Inferior parietal cortex (tissue), 1 donor: ENCODE measurements at regions not wholly inside any gene's neighbourhood (a gene's known extent, or its start where the extent isn't known, plus 50 kb on each side); places are given as distances from the start of the nearest gene placed in this dataset.
"Not testable (repeated sequence)": the region's sequence is repeated elsewhere in the genome, so short reads cannot be mapped to it uniquely, and the experiment has no call there.

Experiments used
- DNase-seq: peaks from one replicate; pipeline ENCODE4 v3.0.0-alpha.2; 2016; ENCODE audit errors: extremely low spot score

DNA sequence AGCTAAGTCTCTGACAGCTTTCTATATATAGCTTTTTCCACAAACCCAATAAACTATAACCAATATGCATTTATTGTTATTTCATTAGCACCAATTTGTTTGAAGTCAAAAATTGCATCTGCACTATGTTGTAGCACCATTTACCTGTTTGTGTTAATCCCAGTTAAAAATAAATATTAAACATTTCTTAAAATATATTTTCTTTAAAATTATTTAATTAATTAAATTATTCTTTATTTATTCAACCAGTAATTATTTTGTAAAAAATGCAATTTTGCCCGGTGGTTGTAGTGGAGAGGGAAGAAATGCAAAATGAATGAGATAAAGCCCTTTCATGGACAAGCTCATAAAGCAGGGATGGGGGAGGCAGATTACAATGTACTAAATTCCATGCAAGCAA, 1257.9 kb downstream of the PCDH17 start:
- DNase-seq, result no peak

DNA sequence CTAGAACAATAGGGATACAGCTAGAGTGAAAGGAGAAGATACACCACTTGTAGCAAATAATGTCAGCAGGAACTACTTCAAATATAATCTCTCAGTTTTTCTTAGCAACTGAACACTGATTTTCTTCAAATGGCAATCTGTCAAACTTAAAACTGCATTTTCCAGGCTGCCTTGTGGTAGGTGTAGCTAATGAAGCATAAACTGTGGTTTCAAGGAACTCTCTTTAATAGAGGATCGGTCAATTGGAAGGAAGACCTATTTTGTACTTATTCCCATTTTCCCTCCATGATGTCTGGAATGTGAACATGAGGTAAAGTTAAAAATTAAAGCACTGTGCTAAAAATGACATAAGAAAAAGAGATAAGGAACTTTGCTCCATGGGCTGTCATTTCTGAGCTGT, 1261.9 kb downstream of the PCDH17 start:
- no peak for DNase-seq

DNA sequence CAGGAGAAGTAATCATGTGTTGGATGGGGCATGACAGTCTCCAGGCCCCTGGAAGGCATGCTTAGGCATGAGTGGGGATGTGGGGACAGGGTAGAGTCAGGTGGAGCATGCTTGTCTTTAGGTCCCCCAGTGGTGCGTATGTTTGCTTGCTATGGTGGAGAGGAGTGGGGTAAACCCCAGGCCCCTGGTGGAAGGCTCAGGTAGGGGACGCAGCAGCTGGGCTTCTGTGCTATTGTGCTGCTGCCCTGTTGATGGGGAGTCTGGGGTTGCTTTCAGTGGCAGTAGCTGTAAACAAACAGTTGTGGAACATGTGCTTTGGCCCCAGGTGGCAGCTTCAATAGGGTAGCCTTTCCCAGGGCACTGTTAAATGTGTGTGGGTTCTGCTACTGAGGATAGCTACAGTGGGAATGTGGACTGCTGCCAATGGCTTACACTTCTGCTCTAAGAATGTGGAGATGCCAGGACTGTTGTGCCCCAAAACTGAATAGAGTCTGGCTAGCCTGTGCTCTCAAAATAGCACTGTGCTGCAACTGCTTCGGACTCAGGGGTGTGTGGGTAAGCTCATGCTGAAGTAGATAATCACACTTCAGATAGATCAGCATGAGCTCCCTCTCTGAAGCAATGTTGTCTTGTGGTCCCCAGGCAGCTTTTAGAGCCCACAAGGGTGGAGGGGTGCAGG, 1257.3 kb downstream of the DIAPH3 start:
- no peak for DNase-seq

DNA sequence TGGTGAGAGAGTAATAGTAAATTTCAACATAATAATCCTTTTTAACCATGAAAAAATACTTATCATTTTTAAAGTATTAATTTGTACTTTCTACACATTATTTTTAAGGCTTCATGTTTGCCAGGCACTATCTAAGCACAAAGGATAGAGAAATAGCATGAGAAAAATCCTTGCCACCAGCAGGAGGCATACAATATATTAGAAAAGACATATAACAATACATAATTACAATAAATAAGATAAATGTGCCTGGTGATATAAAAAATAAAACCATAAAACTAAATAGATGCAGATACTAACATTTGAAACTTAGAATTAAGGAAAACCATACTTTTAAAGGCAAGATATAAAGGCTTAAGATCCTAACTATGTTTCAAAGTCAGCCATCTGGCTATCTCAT, 1256.4 kb downstream of the DIAPH3 start:
- DNase-seq, result no peak

DNA sequence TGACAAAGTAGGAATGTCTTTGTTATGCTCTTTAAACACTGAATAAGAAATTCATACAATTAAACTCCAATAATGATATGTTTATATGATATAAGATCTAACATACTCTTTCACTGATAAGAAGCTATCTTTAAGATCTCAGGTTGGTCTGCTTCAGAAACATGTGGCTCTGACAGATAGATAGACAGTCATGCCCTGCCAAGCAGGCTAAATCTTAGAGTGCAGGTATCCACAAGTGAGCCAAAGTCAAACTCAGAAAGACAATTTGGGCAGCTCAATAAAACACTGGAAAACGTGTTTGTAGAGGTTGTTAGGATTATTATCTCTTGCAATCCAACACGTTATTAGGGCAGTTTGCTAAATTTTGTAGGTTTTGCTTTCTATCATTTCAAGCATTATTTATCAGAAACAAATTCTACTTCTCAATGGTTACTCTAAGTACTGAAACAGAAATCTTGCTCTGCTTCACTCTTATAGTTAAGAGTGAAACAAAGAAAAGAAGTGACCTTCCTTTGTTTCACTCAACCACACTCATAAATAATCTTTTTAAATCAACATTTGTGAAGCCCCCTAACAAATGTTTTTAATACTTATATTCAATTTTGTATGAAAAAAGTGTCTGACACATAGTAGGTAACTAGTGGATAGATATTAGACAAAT, 1255.6 kb downstream of the DIAPH3 start:
- no peak for DNase-seq

DNA sequence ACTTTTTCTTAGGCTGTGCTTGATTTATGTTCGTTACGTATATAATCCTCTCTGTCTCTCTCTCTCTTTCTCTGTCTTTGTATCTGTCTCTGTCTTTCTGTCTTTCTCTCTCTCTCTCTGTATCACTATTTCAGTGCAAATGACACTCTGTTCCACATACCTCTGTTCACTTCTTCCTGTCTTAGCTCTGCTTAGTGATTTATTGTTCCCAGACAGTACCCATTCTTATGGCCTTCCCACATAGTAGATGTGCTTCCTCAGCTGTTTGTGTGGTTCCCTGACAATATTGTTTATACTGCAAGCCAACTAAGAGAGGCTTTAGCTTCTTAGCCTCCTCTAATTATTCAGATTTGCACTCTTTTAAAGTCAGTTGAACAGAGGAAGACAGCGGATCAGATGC, 1244.2 kb downstream of the DIAPH3 start:
- DNase-seq, result no peak

DNA sequence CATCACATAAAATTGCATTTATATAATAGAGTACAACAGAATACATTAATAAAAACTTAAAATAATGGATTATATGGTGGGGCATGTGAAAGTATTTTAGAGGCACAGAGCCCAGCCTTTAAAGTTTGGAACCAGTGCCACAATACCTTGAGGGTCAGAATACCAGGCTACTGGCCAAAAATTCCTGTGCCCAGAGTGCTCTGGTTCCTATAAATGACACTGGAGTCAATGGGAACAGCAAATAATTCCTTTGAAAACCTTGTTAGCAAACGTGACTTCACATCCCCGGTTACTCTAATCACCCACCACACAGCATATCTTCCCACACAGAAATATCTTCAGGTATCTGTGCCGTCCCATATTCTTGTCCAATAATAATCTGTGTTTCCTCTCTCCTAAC, 1242.6 kb downstream of the DIAPH3 start:
- DNase-seq, result no peak

DNA sequence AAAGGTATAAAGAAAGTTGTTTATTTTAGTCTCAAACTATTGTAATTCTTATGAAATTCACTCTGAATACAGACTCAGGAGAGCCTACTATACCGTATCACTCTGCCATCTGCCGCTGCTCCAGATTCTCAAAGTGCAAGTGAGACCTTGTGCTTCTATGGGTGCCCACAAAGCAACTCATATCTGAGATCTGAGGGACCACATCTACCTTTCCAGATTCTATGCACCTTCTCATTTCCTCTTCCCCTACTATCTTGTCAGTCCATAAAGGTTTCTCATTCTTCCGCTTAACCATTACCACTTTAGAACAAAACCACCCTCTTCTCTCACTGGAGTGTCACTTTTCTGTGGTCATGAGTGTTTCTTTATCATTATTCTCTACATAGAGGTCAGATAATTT, 1236.9 kb downstream of the DIAPH3 start:
- no peak for DNase-seq

DNA sequence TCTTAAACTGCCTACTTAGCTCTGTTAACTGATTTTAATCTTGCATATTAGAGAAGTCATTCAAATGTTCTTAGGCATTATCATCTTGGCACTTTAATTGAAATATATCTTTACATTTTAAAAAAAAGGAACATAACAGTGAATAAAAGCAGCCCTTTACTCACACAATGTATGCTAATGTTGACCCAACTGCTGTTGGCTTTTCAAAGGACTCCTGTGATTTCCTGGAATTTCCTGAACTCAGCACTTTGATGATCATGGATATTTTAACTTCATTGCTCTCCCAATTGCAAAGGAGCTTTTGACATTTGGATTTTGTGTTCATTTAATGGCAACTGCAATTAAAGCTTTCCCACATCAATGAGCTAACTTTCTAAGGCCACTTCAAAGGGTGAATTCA, 1230.3 kb downstream of the DIAPH3 start:
- no peak for DNase-seq

DNA sequence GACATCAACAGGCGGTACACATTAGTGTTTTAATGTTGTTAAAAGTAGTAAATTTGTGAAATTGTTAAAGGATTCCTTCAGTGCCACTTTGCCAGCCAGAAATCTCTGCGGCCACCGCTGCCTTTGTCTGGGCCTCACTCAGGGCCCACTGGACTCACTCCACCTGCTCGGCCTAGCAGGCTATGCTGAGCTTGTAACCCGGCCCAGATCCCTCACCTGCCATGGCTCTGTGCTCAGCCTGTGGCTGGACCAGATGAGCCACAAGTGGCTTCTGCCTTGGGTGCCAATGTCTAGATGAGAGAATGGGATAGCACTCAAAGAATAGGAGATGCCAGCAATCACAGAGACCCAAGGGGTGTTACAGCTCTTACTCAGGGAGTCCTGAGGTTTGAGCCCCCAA, 1228.0 kb downstream of the DIAPH3 start:
- DNase-seq, result no peak

DNA sequence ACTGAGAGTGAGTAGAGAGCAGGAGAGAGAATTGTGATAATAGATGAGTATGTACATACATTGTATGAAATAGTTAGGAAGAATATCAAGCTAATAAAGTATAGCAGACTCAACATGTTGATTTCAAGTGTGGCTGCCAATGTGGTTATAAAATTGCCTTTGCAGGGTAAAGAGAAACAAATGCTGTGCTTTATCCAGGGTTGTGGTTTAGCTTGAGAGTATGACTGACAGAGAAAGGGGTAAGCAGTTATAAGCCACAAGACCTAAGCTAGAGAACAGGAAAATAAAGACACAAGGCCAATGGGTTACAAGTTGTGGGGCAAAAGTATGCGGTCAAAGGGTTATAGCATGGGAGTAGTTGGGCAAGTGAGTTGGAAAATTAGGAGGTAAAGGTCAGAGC, 1217.5 kb downstream of the DIAPH3 start:
- no peak for DNase-seq

DNA sequence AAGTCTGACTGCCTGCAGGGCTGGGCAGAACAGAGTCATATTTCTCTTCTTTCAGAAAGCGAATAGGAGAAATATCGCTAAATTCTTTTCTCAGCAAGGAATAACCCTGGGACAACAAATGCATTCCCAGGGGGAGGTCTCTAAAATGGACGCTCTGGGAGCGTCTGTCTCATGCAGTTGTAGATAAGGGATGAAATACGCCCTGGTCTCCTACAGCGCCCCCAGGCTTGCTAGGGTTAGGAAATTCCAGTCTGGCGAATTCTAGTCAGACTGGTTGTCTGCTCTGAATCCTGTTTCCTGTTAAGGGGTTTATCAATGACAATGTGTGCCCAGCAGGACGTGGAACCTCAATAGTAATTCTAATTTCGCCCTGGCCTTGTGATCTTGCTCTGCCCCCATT, 1214.1 kb downstream of the DIAPH3 start:
- DNase-seq, result no peak

DNA sequence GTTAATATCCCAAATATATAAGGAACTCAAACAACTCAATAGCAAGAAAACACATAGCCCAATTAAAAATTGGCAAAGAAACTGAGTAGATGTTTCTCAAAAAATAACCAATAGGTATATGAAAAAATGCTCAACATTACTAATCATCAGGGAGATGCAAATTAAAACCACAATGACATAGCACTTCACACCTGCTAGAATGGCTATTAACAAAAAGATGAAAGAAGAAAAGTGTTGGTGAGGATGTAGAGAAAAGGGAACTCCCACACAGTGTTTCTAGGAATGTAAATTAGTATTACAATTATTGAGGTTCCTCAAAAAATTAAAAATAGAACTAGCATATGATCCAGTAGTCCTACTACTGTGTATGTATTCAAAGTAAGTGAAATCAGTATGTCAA, 1212.8 kb downstream of the DIAPH3 start:
- DNase-seq, result no peak

DNA sequence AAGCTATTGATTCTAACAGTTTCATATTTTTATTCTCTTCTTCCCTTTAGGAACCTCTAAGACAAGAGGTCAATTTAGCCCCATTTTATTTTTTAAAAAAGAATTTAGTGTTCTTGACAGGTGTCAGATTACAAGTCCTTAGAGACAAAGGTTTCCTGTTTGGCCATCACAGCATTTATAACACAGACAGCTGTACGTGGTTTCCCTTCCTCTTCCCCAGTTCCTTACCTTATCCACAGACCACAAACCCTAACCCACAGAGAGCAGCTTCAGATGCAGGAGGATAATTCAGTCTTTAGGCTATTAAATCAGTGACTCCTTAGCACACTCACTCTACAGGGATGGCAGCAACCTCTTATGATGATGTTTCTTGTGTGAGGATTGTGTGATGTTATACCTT, 1210.1 kb downstream of the DIAPH3 start:
- DNase-seq, result no peak

DNA sequence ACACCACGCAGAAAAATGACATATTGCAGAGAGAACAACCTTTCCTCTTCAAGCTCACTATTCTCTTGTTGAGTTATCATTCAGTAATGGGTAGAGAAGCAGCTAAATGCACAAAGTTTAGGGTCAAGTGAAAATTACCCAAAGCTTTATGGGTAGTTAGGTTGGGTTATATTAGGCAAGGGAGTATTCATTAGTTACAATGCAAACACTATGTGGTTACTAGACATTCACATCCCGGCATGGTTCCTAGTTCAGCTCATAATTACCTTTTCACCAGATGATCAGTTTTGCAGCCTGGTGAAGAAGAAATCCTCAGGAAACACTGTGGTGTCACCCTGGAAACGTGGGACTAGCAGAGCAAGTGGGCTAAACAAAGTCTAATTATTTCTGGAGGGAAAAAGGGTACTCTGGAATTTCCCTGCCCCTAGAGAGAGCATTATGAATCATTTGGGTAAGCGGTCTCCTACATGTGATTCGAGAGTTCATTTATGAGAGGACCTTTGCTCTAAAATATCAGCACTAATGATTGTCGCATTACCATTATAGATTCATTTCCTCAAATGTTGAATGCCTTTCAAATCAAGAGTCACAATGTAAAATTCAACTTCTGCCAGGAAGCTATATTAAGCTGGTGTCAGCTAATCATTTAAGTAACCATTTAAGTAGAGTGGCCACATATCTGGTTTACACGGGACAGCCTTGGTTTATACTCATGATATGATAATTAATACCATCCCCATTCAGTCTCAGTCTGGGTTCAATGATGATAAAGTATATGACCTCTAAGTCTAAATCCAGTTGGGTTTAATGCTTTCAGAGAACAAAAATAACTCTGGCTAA, 1208.0 kb downstream of the DIAPH3 start:
- no peak for DNase-seq

DNA sequence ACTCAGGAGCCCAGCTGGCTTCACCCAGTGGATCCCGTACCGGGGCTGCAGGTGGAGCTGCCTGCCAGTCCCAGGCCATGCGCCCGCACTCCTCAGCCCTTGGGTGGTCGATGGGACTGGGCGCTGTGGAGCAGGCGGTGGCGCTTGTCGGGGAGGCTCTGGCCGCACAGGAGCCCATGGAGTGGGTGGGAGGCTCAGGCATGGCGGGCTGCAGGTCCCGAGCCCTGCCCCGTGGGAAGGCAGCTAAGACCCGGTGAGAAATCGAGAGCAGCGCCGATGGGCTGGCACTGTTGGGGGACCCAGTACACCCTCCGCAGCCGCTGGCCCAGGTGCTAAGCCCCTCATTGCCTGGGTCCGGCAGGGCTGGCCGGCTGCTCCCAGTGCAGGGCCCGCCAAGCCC, 1205.6 kb downstream of the DIAPH3 start:
- not testable (repeated sequence) for DNase-seq

DNA sequence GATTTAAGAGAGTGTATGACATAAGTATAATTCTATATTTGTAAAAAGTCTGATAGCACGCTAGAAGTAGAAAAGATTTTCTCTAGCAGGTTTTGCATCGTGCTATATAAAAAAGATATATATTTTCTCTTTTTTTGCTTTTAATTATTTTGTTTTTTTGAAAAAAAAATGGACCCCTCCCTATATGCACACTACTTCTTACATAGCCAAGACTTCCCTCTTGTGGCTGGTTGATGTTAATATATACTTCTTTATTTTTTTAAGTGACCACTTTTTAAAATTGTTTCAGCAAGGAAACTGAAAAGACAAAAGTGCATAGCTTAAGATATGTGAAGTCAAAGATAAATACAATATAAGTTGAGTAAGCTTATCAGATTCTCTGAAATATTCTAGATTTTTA, 1202.8 kb downstream of the DIAPH3 start:
- DNase-seq, result no peak

DNA sequence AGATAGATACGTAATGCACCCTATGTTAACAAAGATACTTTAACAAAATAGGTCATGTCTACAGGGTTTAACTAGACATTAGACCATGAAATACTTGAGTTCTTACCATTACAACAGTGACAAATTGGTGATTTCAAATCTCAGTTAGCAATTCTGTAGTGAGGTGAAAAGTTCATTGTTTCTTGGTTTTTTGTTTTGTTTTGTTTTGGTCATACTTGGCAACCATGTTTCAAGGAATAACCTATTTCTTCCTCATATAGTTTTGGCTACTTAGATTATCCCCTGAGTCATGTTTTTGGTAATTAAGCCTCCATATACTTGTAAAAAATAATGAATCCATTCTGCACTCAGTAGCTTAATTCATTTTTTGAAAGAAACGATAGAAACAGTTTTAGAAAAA, 1200.4 kb downstream of the DIAPH3 start:
- DNase-seq, result no peak

DNA sequence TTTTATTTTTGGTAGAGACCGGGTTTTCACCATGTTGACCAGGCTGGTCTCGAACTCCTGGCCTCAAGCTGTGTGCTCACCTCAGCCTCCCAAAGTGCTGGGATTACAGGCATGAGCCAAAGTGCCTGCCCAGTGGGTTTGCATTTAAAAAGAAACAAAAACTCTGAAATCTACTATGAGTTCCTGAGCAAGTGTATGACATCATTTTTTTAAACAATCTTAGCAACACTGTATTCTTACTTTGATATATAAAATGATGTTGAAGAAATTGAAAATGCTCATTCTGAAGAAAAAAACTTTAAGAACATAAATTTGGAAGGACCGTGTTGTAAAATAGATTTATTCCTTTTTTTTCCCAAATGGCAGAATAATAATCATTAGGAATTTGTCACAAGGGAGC, 1199.7 kb downstream of the DIAPH3 start:
- no peak for DNase-seq

DNA sequence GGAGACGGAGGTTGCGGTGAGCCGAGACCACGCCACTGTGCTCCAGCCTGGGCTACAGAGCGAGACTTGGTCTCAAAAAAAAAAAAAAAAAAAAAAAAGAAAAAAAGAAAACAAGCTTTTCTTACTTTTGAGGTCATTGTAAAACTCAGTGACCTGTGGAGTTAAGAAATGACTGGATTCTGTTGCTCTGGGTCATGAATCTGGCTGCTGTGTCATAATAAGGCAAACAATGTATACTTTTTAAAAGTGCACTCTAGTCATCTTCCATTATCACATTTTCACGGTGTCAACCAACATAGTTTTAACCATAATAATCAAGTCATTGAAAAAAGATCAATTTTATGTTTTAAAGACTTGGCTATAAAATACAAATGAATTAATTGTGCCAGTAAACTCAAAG, 1186.6 kb downstream of the DIAPH3 start:
- no peak for DNase-seq

DNA sequence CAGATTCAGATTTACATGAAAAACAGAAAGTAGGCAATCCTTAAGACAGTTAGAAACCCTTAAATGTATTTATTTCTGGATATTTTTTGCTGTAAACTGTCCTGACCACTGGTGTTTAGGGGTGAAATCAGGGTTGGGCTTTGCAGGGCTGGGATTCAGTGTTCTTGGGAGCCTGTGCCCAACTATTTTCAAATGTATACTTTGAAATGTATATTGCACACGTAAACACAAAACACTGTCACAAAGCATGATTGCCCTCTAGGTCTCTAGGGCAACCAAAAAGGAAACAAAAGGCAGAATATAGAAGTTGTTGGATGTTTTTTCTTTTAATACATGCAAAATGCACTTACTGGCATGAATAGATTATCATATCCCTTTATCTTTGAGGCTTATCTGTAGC, 1185.4 kb downstream of the DIAPH3 start:
- no peak for DNase-seq

DNA sequence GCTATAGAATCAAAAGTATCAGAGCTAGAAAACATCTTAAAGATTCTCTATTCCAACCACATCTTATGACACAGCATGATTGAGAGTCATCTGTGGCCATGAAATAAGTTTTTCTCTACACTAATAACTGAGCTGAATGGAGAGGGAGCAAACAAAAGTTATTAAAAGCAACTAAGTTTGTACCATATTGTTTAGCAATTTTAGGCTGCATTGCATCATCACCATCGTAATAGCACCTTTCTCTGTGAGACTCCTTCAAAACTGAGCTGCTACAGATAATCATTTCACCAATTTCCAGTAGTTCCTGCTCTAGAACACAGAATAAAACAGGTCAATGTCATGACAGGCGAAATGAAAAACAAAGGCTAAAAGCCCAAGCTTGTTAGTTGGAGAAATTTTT, 1183.9 kb downstream of the DIAPH3 start:
- no peak for DNase-seq

DNA sequence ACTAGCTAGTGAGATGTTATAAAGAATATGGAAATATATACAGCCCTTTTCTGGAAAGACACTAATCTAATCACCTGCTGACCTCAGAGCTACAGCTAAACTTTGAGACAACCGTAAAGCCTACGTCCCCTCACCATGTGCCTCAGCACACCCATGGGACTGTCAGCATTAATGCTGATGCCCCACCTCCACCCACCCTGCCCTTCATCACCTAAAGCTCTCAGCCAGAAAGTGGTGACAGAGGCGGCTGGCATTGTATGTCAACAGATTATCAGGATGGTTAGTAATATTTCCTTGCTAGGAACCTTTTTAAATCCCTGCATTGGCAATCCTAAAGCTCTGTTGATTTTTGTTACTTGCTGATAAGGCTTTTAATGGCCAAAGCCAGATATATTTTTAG, 1177.9 kb downstream of the DIAPH3 start:
- DNase-seq, result no peak
